Sigmoid colon (tissue), 4 donors: ENCODE measurements at regions not wholly inside any gene's neighbourhood (a gene's known extent, or its start where the extent isn't known, plus 50 kb on each side); places are given as distances from the start of the nearest gene placed in this dataset.

ENCODE experiments used
- POLR2A ChIP-seq, 2 donors: fragments of 450-650 bp; IDR thresholded peaks; one replicate each; pipeline ENCODE4 v1.6.1; 2016; ENCODE audit warnings: antibody characterized with exemption in 2 of 2, mild to moderate bottlenecking in 2 of 2, moderate library complexity in 2 of 2
- POLR2AphosphoS5 ChIP-seq, 4 donors: sonication (generic); formaldehyde crosslinking; IDR thresholded peaks; one replicate each; pipeline ENCODE4 v1.6.1; 2017; ENCODE audit warnings: antibody characterized with exemption in 4 of 4
- TF ChIP-seq, protein P1 (sequence below), 4 experiments: fragments of 450-650 bp in 3 of 4; fragments of 200-600 bp in 1 of 4; IDR thresholded peaks; one replicate each; pipeline ENCODE4 v1.5.1; 2016 to 2019; ENCODE audit warnings: antibody characterized with exemption in 4 of 4, mild to moderate bottlenecking in 3 of 4, moderate library complexity in 2 of 4

DNA sequence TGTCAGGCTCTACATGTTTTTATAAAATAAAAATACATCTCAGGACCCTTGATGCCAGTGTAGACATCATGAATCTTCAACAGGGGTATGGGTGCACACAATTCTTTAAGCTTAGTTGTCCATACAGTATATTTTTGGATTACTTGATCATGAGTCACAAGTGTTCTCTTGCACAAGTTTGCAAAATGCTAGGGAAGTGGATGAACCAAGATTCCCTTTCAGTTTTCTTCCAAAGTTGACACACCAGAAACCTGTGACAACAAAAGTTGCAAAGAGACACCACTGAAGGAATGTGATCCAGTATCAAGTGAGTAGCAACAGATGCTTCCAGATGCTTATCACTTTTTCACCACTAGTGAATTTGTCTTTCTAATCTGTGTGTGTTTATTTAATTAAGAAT is 1021.2 kb downstream of the PCDH7 start:
- TF ChIP-seq POLR2AphosphoS5 (IDR thresholded peaks at IDR 0.05) (no peak), POLR2A (IDR thresholded peaks at IDR 0.05) (no peak)
- TF ChIP-seq, protein P1, sequence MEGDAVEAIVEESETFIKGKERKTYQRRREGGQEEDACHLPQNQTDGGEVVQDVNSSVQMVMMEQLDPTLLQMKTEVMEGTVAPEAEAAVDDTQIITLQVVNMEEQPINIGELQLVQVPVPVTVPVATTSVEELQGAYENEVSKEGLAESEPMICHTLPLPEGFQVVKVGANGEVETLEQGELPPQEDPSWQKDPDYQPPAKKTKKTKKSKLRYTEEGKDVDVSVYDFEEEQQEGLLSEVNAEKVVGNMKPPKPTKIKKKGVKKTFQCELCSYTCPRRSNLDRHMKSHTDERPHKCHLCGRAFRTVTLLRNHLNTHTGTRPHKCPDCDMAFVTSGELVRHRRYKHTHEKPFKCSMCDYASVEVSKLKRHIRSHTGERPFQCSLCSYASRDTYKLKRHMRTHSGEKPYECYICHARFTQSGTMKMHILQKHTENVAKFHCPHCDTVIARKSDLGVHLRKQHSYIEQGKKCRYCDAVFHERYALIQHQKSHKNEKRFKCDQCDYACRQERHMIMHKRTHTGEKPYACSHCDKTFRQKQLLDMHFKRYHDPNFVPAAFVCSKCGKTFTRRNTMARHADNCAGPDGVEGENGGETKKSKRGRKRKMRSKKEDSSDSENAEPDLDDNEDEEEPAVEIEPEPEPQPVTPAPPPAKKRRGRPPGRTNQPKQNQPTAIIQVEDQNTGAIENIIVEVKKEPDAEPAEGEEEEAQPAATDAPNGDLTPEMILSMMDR (IDR thresholded peaks at IDR 0.05): no peak
